CD4-positive, alpha-beta T cell treated with Interleukin-2 at 100 ng/mL for 4 hours (primary cell): ENCODE measurements at regions not wholly inside any gene's neighbourhood (a gene's known extent, or its start where the extent isn't known, plus 50 kb on each side); places are given as distances from the start of the nearest gene placed in this dataset.

Experiments
- DNase-seq: peaks from one replicate; pipeline ENCODE4 v3.0.0-alpha.2; 2020; ENCODE audit warnings: low spot score

GRCh38 chr4:85393201-85393600 is 81.7 kb upstream of the ARHGAP24 start:
- no peak for DNase-seq

DNA sequence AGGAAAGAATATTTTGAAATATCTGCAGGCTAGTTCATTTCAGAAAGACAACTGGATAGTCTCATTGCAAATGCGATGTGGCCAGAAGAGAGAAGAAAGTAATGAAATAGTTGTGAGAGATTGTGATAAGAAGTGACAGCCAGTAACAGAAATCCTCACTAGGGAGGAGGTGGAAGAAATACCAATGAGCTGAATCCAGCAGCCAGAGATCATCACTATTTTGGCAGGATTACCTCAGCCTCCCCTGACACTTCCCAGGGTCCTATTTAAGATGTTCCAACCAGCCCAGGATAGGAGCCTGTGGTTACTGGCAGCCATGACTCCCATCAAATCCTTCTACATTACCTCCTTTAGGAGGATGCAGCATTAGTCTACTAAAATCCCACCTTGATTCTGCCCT is 76.7 kb upstream of the ARHGAP24 start:
- no peak for DNase-seq

GRCh38 chr4:85399270-85399669 is 75.7 kb upstream of the ARHGAP24 start:
- no peak for DNase-seq

GRCh38 chr4:85402371-85402770 is 72.6 kb upstream of the ARHGAP24 start:
- no peak for DNase-seq

- DNase-seq, result no peak
Measured at GRCh38 chr4:85406185-85406584, 68.8 kb upstream of the ARHGAP24 start.

- no peak for DNase-seq
Measured at GRCh38 chr4:85407546-85407945, 67.4 kb upstream of the ARHGAP24 start.

DNA sequence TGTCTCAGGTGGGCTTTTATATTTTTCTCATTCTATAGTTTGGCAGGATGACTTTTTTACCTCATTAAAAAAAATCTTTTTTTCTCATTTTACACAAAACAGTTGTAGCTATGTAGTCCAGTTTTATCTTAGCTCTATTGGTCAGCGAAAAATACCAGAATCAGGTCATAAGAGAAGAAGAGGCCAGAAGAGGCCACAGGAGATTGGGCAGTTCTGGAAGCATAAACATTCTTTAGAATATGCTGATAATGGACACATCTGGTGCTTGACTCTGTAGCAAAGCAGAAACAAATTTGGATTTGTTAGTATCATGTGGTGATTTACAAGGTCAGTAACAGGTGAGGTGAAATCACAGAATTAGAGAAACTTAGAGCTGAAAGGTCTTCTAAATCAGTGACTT is 66.6 kb upstream of the ARHGAP24 start:
- DNase-seq, result no peak

GRCh38 chr4:85409251-85409650 is 65.7 kb upstream of the ARHGAP24 start:
- DNase-seq, result no peak

DNA sequence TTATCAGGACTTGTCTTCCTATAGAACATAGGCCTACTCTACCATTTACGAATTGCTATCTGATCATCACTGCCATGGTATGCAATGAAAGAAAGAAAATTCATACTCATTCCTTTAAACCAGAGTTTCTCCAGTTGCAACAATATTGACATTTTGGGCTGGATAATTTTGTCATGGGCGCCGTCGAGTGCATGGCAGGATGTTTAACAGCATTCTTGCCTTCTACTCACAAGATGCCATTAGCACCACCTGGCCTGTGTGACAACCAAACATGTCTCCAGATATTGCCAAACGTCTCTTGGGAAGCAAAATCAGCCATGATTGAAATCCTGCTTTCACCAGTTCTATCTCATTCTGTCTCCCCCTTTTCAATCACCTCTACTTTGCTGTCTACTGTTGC is 63.6 kb upstream of the ARHGAP24 start:
- no peak for DNase-seq

GRCh38 chr4:85414972-85415371 is 60.0 kb upstream of the ARHGAP24 start:
- DNase-seq, result no peak

- DNase-seq, result no peak
Measured at GRCh38 chr4:85416094-85416493, 58.9 kb upstream of the ARHGAP24 start.

DNA sequence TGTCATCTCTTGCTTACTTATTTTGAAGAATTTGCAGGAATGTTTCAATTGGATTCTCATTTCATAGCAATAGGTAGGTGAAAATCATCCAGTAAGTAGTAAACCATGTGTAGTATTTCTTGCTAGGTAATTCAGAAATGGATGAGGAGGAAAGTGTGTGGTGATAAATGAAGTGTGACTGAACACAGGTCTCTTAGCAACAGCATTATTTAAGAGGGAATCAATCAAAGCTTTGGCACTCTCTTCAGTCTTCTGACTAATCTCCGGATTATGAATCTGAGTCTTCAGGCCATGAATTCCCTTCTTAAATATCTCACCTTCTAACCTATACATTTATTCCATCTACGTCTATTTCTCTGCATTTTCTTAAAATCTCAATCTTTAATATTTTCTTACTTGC is 55.8 kb upstream of the ARHGAP24 start:
- no peak for DNase-seq

GRCh38 chr4:85420831-85421230 is 54.1 kb upstream of the ARHGAP24 start:
- no peak for DNase-seq

GRCh38 chr4:85423431-85423830 is 51.5 kb upstream of the ARHGAP24 start:
- DNase-seq, result no peak
